Loucy (cell line): ENCODE measurements at regions not wholly inside any gene's neighbourhood (a gene's known extent, or its start where the extent isn't known, plus 50 kb on each side); places are given as distances from the start of the nearest gene placed in this dataset.

ENCODE experiments used
- H2AFZ ChIP-seq: fragments of 200-600 bp; sonication (generic); 2 replicates; pipeline ENCODE4 v1.6.0; 2016; ENCODE audit warnings: antibody characterized with exemption, mild to moderate bottlenecking, low read length, moderate library complexity
- H3F3A ChIP-seq: fragments of 200-600 bp; 2 replicates; pipeline ENCODE4 v1.6.0; 2016; ENCODE audit warnings: antibody characterized with exemption, low read depth, mild to moderate bottlenecking
- H3K27me3 ChIP-seq: fragments of 200-600 bp; sonication (generic); 2 replicates; pipeline ENCODE4 v1.6.1; 2014; ENCODE audit warnings: low read length, mild to moderate bottlenecking; ENCODE audit not compliant: insufficient read depth, poor library complexity, severe bottlenecking
- H3K36me3 ChIP-seq: fragments of 200-600 bp; sonication (generic); 2 replicates; pipeline ENCODE4 v1.6.1; 2016; ENCODE audit warnings: low read length; ENCODE audit not compliant: insufficient read depth
- H3K4me1 ChIP-seq: fragments of 200-600 bp; sonication (generic); 2 replicates; pipeline ENCODE4 v1.5.1; 2014; ENCODE audit warnings: low read length, mild to moderate bottlenecking; ENCODE audit not compliant: insufficient read depth, poor library complexity, severe bottlenecking
- H3K4me2 ChIP-seq: fragments of 200-600 bp; sonication (generic); 2 replicates; pipeline ENCODE4 v1.6.0; 2014; ENCODE audit warnings: antibody characterized with exemption, low read length, low read depth, mild to moderate bottlenecking; ENCODE audit not compliant: poor library complexity, severe bottlenecking
- H3K4me3 ChIP-seq: fragments of 200-600 bp; sonication (generic); 2 replicates; pipeline ENCODE4 v1.5.1; 2014; ENCODE audit warnings: low read length, mild to moderate bottlenecking, mixed read lengths; ENCODE audit not compliant: poor library complexity, severe bottlenecking
- H3K79me2 ChIP-seq: fragments of 200-600 bp; sonication (generic); 2 replicates; pipeline ENCODE4 v1.6.1; 2014; ENCODE audit warnings: low read length; ENCODE audit not compliant: insufficient read depth
- H3K9ac ChIP-seq: fragments of 200-600 bp; sonication (generic); 2 replicates; pipeline ENCODE4 v1.6.0; 2014; ENCODE audit warnings: mild to moderate bottlenecking, low read depth, low read length, moderate library complexity; ENCODE audit not compliant: poor library complexity, severe bottlenecking
- H3K9me2 ChIP-seq: fragments of 200-600 bp; sonication (generic); replicated peaks from 2 replicates; pipeline ENCODE4 v1.6.1; 2016; ENCODE audit warnings: low read depth, low read length, mixed read lengths
- H3K9me3 ChIP-seq: fragments of 200-600 bp; sonication (generic); 2 replicates; pipeline ENCODE4 v1.6.1; 2014; ENCODE audit warnings: mild to moderate bottlenecking, antibody characterized with exemption, low read length, low read depth; ENCODE audit not compliant: insufficient read depth
- H4K20me1 ChIP-seq: fragments of 200-600 bp; sonication (generic); 2 replicates; pipeline ENCODE4 v1.6.0; 2014; ENCODE audit warnings: antibody characterized with exemption, low read length, mild to moderate bottlenecking; ENCODE audit not compliant: insufficient read depth, poor library complexity, severe bottlenecking
- CTCF ChIP-seq: fragments of 200-600 bp; sonication (generic); conservative IDR thresholded peaks from 2 replicates; pipeline ENCODE4 v1.5.1; 2014; ENCODE audit warnings: mild to moderate bottlenecking, antibody characterized with exemption, low read length
- EZH2phosphoT487 ChIP-seq: fragments of 200-600 bp; IDR thresholded peaks from 2 replicates; pipeline ENCODE4 v1.6.1; 2018; ENCODE audit warnings: antibody characterized with exemption, mild to moderate bottlenecking, moderate library complexity, borderline replicate concordance

GRCh38 chr7:3149231-3149995 is 105.7 kb upstream of the CARD11 start:
- H3K9ac ChIP-seq, result peak overlapping the region; percentile 58
- H3K27me3 ChIP-seq, result no peaks in the 10 kb centered on the region
- no peaks in the 10 kb centered on the region for H3K9me3 ChIP-seq
- H3K9me2 ChIP-seq, result no peaks in the 10 kb centered on the region
- peak overlapping the region; percentile 51 for H3K4me3 ChIP-seq
- H3F3A ChIP-seq, result no peaks in the 10 kb centered on the region
- H2AFZ ChIP-seq, result 0 out of 2 replicates have a peak overlapping the region, but pooled peaks have one; percentile 37
- TF ChIP-seq CTCF, result no peak
- no peaks in the 10 kb centered on the region for H3K79me2 ChIP-seq
- H4K20me1 ChIP-seq, result no peaks in the 10 kb centered on the region
- no peaks in the 10 kb centered on the region for H3K36me3 ChIP-seq
- H3K4me2 ChIP-seq, result peak overlapping the region; percentile 63
- H3K4me1 ChIP-seq, result peaks cover 23% of the 10 kb centered on the region

- H3K9ac ChIP-seq, result peak overlapping the region; percentile 58
Measured at GRCh38 chr7:3150027-3150426, 106.4 kb upstream of the CARD11 start.

GRCh38 chr7:3151784-3152183 is 108.1 kb upstream of the CARD11 start:
- no peaks in the 10 kb centered on the region for H3K9me2 ChIP-seq
- no peaks in the 10 kb centered on the region for H4K20me1 ChIP-seq
- no peak overlapping the region for H2AFZ ChIP-seq
- H3K4me3 ChIP-seq, result no peak overlapping the region
- H3F3A ChIP-seq, result no peaks in the 10 kb centered on the region
- no peak overlapping the region for H3K4me2 ChIP-seq
- TF ChIP-seq EZH2phosphoT487, result no peak
- TF ChIP-seq CTCF, result no peak
- peaks cover 26% of the 10 kb centered on the region for H3K4me1 ChIP-seq
- H3K9me3 ChIP-seq, result no peaks in the 10 kb centered on the region
- no peak overlapping the region for H3K9ac ChIP-seq
- H3K79me2 ChIP-seq, result no peaks in the 10 kb centered on the region
- no peaks in the 10 kb centered on the region for H3K27me3 ChIP-seq
- H3K36me3 ChIP-seq, result no peaks in the 10 kb centered on the region

More at GRCh38 chr7:3150027-3150426, 106.4 kb upstream of the CARD11 start:
- Histone ChIP-seq H3K4me2 (peak overlapping the region; percentile 63), H3K79me2 (no peaks in the 10 kb centered on the region), H3K4me3 (peak overlapping the region; percentile 51), H4K20me1 (no peaks in the 10 kb centered on the region), H2AFZ (0 out of 2 replicates have a peak overlapping the region, but pooled peaks have one; percentile 37), H3K9me3 (no peaks in the 10 kb centered on the region), H3K36me3 (no peaks in the 10 kb centered on the region), H3K27me3 (no peaks in the 10 kb centered on the region), H3F3A (no peaks in the 10 kb centered on the region), H3K9me2 (no peaks in the 10 kb centered on the region), H3K4me1 (peaks cover 26% of the 10 kb centered on the region)
- no peak for TF ChIP-seq CTCF
- TF ChIP-seq EZH2phosphoT487, result no peak
